CD8-positive, alpha-beta memory T cell (primary cell): ENCODE measurements at regions not wholly inside any gene's neighbourhood (a gene's known extent, or its start where the extent isn't known, plus 50 kb on each side); places are given as distances from the start of the nearest gene placed in this dataset.

Experiments
- CTCF ChIA-PET: fragments of 350-600 bp; sonication (Branson Sonifier 250); formaldehyde crosslinking; loops from one replicate; lab custom pipeline; 2021; ENCODE audit warnings: antibody characterized with exemption; lab: Charles Lee
- POLR2A ChIA-PET: fragments of 350-600 bp; sonication (Branson Sonifier 250); formaldehyde crosslinking; loops from one replicate; lab custom pipeline; 2021; ENCODE audit warnings: antibody characterized with exemption; lab: Charles Lee
- DNase-seq, 5 donors: peaks; one replicate each; pipeline versions ENCODE4 v3.0.0 to v3.0.0-alpha.2; 2020 to 2022; ENCODE audit warnings: mixed read lengths in 1 of 5
- H3K27ac ChIP-seq: one replicate; pipeline ENCODE4 v1.7.0; 2013; ENCODE audit warnings: low read depth, mild to moderate bottlenecking, low read length, moderate library complexity
- H3K27me3 ChIP-seq: 2 replicates; pipeline ENCODE4 v1.7.0; 2013; ENCODE audit warnings: low read length, mild to moderate bottlenecking; ENCODE audit not compliant: insufficient read depth, poor library complexity, severe bottlenecking
- H3K36me3 ChIP-seq: 2 replicates; pipeline ENCODE4 v1.7.0; 2013; ENCODE audit warnings: mild to moderate bottlenecking, low read length, moderate library complexity; ENCODE audit not compliant: insufficient read depth
- H3K4me1 ChIP-seq: 2 replicates; pipeline ENCODE4 v1.7.0; 2013; ENCODE audit warnings: mild to moderate bottlenecking, low read length, moderate library complexity; ENCODE audit not compliant: insufficient read depth
- H3K4me3 ChIP-seq: 2 replicates; pipeline ENCODE4 v1.7.0; 2013; ENCODE audit warnings: mild to moderate bottlenecking, low read length
- H3K9me3 ChIP-seq: 2 replicates; pipeline ENCODE4 v1.7.0; 2013; ENCODE audit warnings: mild to moderate bottlenecking, low read length
- H3K27ac Mint-ChIP-seq, 8 donors: one replicate each; pipeline ENCODE4 v1.8.0; 2020 to 2021; ENCODE audit warnings: mixed read lengths in 8 of 8, mild to moderate bottlenecking in 6 of 8, inconsistent platforms in 3 of 8, moderate library complexity in 3 of 8
- H3K27me3 Mint-ChIP-seq, 2 donors: one replicate each; pipeline ENCODE4 v1.8.0; 2020 to 2021; ENCODE audit warnings: mixed read lengths in 2 of 2, mild to moderate bottlenecking in 1 of 2, moderate library complexity in 1 of 2
- H3K36me3 Mint-ChIP-seq, 3 donors: one replicate each; pipeline ENCODE4 v1.8.0; 2020 to 2021; ENCODE audit warnings: mixed read lengths in 3 of 3, inconsistent platforms in 1 of 3, mild to moderate bottlenecking in 1 of 3
- H3K4me1 Mint-ChIP-seq, 3 donors: one replicate each; pipeline ENCODE4 v1.8.0; 2020 to 2021; ENCODE audit warnings: mixed read lengths in 3 of 3, inconsistent platforms in 1 of 3, mild to moderate bottlenecking in 1 of 3
- H3K4me3 Mint-ChIP-seq, 7 donors: one replicate each; pipeline ENCODE4 v1.8.0; 2020 to 2021; ENCODE audit warnings: mixed read lengths in 7 of 7, mild to moderate bottlenecking in 6 of 7, moderate library complexity in 4 of 7, inconsistent platforms in 2 of 7
- H3K9me3 Mint-ChIP-seq, 5 donors: one replicate each; pipeline ENCODE4 v1.8.0; 2020 to 2022; ENCODE audit warnings: mixed read lengths in 5 of 5, mild to moderate bottlenecking in 3 of 5, moderate library complexity in 2 of 5, inconsistent platforms in 1 of 5

- Mint-ChIP-seq H3K4me3 (no peak overlapping the region), H3K27me3 (peaks cover 1 to 22% of the 10 kb centered on the region in 2 donors), H3K27ac (peak overlapping the region in 1 of 8 donors; percentile 89), H3K4me1 (peaks cover 0 to 4% (median 0%) of the 10 kb centered on the region in 3 donors), H3K9me3 (no peaks in the 10 kb centered on the region), H3K36me3 (no peaks in the 10 kb centered on the region)
- Histone ChIP-seq H3K36me3 (no peaks in the 10 kb centered on the region), H3K4me3 (no peak overlapping the region), H3K4me1 (no peaks in the 10 kb centered on the region), H3K9me3 (no peaks in the 10 kb centered on the region), H3K27ac (no peak overlapping the region), H3K27me3 (no peaks in the 10 kb centered on the region)
- no peak for DNase-seq
- ChIA-PET CTCF (no interaction called here), POLR2A (no interaction called here)
These were observed 75.1 kb downstream of the METRNL start for GRCh38 chr17:83154311-83155127.

GRCh38 chr17:83155128-83156121, 76.0 kb downstream of the METRNL start:
- CTCF ChIA-PET = no interaction called here
- no peak for DNase-seq

GRCh38 chr17:83156408-83156807, 77.0 kb downstream of the METRNL start:
- H3K36me3 ChIP-seq = no peaks in the 10 kb centered on the region
- peaks cover 0 to 4% (median 0%) of the 10 kb centered on the region in 3 donors for H3K4me1 Mint-ChIP-seq
- no peaks in the 10 kb centered on the region for H3K27me3 ChIP-seq
- H3K4me1 ChIP-seq = no peaks in the 10 kb centered on the region
- CTCF ChIA-PET = no interaction called here
- H3K36me3 Mint-ChIP-seq = no peaks in the 10 kb centered on the region
- H3K27me3 Mint-ChIP-seq = peaks cover 0 to 26% of the 10 kb centered on the region in 2 donors
- H3K9me3 Mint-ChIP-seq = no peaks in the 10 kb centered on the region
- no peaks in the 10 kb centered on the region for H3K9me3 ChIP-seq
- no peak overlapping the region for H3K4me3 ChIP-seq
- H3K4me3 Mint-ChIP-seq = no peak overlapping the region
- no peak for DNase-seq
- H3K27ac ChIP-seq = no peak overlapping the region
- no peak overlapping the region for H3K27ac Mint-ChIP-seq
- POLR2A ChIA-PET = no interaction called here

More at GRCh38 chr17:83155128-83156121, 76.0 kb downstream of the METRNL start:
- Histone ChIP-seq H3K9me3 (no peaks in the 10 kb centered on the region), H3K4me3 (no peak overlapping the region), H3K36me3 (no peaks in the 10 kb centered on the region), H3K4me1 (no peaks in the 10 kb centered on the region), H3K27me3 (no peaks in the 10 kb centered on the region), H3K27ac (no peak overlapping the region)
- H3K27me3 Mint-ChIP-seq = peaks cover 1 to 26% of the 10 kb centered on the region in 2 donors
- POLR2A ChIA-PET = no interaction called here
- H3K4me3 Mint-ChIP-seq = no peak overlapping the region
- peak overlapping the region in 2 of 8 donors; percentile 52 to 64 for H3K27ac Mint-ChIP-seq
- H3K4me1 Mint-ChIP-seq = peaks cover 0 to 4% (median 0%) of the 10 kb centered on the region in 3 donors
- no peaks in the 10 kb centered on the region for H3K9me3 Mint-ChIP-seq
- no peaks in the 10 kb centered on the region for H3K36me3 Mint-ChIP-seq

GRCh38 chr17:83159204-83160049, 80.0 kb downstream of the METRNL start:
- no peaks in the 10 kb centered on the region for H3K9me3 Mint-ChIP-seq
- POLR2A ChIA-PET = interaction anchor here (0.5 kb wide), 1 partner anchor 712 kb away, joined by 3 read pairs; no protein-coding TSS in a partner anchor
- no peak overlapping the region for H3K27ac ChIP-seq

GRCh38 chr17:83160443-83161297, 81.3 kb downstream of the METRNL start:
- Histone ChIP-seq H3K4me3 (no peak overlapping the region), H3K36me3 (no peaks in the 10 kb centered on the region), H3K27me3 (peaks cover 3% of the 10 kb centered on the region), H3K27ac (no peak overlapping the region), H3K9me3 (no peaks in the 10 kb centered on the region), H3K4me1 (no peaks in the 10 kb centered on the region)
- peaks cover 0 to under 1% (median 0%) of the 10 kb centered on the region in 3 donors for H3K4me1 Mint-ChIP-seq
- DNase-seq = no peak
- CTCF ChIA-PET = no interaction called here
- H3K36me3 Mint-ChIP-seq = no peaks in the 10 kb centered on the region
- H3K4me3 Mint-ChIP-seq = no peak overlapping the region
- H3K9me3 Mint-ChIP-seq = peaks cover 0 to 4% (median 0%) of the 10 kb centered on the region in 5 donors
- H3K27me3 Mint-ChIP-seq = peaks cover 6 to 45% of the 10 kb centered on the region in 2 donors
- POLR2A ChIA-PET = no interaction called here
- H3K27ac Mint-ChIP-seq = peak overlapping the region in 4 of 8 donors; percentile 0 to 87 (median 56)

More at GRCh38 chr17:83159204-83160049, 80.0 kb downstream of the METRNL start:
- Histone ChIP-seq H3K4me3 (no peak overlapping the region), H3K27me3 (peaks cover 3% of the 10 kb centered on the region), H3K9me3 (no peaks in the 10 kb centered on the region), H3K36me3 (no peaks in the 10 kb centered on the region), H3K4me1 (no peaks in the 10 kb centered on the region)
- H3K36me3 Mint-ChIP-seq = no peaks in the 10 kb centered on the region
- DNase-seq = no peak
- H3K4me3 Mint-ChIP-seq = no peak overlapping the region
- peak overlapping the region in 1 of 8 donors; percentile 59 for H3K27ac Mint-ChIP-seq
- H3K4me1 Mint-ChIP-seq = peaks cover 0 to 4% (median 0%) of the 10 kb centered on the region in 3 donors
- H3K27me3 Mint-ChIP-seq = peaks cover 6 to 40% of the 10 kb centered on the region in 2 donors
- CTCF ChIA-PET = no interaction called here

GRCh38 chr17:83161298-83162034, 82.1 kb downstream of the METRNL start:
- H3K4me1 ChIP-seq = no peaks in the 10 kb centered on the region
- no peak overlapping the region for H3K4me3 ChIP-seq
- H3K36me3 Mint-ChIP-seq = no peaks in the 10 kb centered on the region
- H3K27ac ChIP-seq = no peak overlapping the region
- no peaks in the 10 kb centered on the region for H3K9me3 ChIP-seq
- peaks cover 6 to 41% of the 10 kb centered on the region in 2 donors for H3K27me3 Mint-ChIP-seq
- ChIA-PET CTCF (no interaction called here), POLR2A (interaction anchor here (0.7 kb wide), 1 partner anchor 838 kb away, joined by 3 read pairs; no protein-coding TSS in a partner anchor)
- H3K27ac Mint-ChIP-seq = no peak overlapping the region
- DNase-seq = no peak
- H3K4me3 Mint-ChIP-seq = no peak overlapping the region
- H3K9me3 Mint-ChIP-seq = peaks cover 0 to 4% (median 0%) of the 10 kb centered on the region in 5 donors
- H3K27me3 ChIP-seq = peaks cover 3% of the 10 kb centered on the region
- H3K36me3 ChIP-seq = no peaks in the 10 kb centered on the region
- H3K4me1 Mint-ChIP-seq = no peaks in the 10 kb centered on the region
